HG03354 (cell line): ENCODE measurements at regions not wholly inside any gene's neighbourhood (a gene's known extent, or its start where the extent isn't known, plus 50 kb on each side); places are given as distances from the start of the nearest gene placed in this dataset.

Experiments
- ATAC-seq: cut with Tn5 transposase; IDR thresholded peaks from one replicate; pipeline ENCODE4 v1.9.1; 2021; ENCODE audit warnings: mild to moderate bottlenecking; ENCODE audit not compliant: unreplicated experiment, poor library complexity, severe bottlenecking

DNA sequence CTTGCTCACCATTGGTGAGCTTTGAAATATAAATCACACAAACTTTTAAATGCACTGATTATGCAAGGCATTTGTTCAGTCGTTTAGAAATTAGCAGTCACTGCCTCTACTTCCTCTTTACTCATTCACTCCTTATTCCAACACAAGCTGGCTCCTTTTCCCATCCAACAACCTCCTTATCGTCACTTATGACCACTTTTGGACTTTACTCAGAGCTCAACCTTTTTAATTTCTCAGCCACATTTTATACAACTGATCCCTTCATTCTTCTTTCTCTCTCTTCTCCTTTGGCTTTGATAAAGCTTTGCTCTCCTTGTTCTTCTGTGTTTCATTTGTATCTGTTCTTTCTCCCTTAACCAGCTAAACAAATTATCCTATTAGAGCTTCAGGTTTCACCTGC lies 126.4 kb upstream of the PLEKHA5 start:
- ATAC-seq: no peak

DNA sequence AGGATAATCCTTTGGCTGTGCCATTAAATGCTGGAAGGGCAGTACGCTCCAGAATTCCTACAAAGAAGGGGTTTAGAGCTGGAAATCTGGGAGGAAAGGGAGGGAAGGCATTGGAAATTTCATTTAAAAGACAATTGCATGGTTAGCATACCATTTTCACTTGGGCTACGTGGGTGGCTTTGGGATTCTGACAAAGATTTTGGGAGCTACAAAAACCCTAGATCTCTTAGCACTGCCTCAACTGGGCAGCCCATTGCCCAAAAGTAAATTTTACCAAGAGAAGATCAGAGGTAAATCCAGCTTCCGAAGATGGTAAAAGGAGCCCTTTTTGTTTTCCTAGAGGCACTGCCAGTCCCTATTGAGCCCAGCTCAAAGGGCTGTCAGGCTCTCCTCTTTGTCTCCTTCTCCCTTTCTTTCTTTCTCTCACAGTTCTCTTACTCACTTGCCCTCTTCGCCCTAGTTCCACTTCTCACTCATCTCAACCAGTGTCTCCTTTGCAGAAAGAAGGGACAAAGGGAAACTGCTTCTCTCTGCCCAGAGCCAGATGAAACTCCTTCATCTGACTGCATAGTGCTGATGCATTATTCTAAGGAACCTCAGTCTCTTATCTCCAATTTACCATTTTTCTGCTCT lies 125.4 kb upstream of the PLEKHA5 start:
- ATAC-seq: no peak

DNA sequence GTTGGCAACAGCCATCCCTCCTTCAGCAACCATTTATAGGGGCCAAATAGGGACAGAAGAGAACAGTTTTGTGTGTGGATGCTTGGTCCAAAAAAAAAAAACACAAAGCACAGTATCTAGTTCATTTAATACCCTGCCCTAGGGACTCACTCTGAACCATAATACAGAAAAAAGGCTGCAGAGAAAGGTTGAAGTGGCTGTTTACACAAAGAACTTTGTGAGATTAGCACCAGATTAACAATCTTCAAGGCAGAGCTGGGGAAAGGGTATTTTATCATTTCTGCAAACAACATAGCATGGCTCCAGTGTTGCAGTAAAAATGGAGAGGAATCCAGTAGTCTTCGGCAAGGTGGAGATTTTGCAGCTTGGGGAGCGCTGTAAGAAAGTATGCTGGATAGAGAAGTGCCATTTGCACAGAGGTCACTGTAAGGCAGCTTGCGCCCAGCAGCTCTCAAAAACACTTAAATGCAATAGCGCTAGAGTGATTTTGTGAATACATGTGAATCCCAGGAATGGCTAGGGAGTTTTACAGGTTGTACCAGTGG lies 124.2 kb upstream of the PLEKHA5 start:
- ATAC-seq: no peak

DNA sequence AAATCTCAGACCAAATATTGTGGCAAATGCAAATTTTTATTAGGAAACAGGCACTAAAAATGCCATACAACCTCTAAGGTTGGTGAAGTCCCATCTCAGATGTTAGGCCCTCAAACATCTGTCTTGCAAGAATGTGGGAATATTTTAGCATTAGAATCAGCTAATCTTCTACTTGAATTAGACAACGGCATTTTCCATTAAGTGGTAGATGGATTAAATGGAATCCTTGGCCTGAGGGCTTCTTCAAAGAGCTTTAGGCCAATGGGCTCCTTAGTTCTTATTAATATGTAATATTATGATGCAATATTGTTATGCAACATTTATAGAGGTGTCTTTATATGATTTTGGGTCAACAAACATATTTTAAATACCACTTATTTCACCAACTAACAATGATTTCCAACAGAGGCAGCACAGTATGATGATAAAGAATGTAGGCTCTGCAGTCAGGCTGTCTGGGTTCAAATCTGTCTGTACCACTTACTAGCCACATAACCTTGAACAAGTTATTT lies 122.9 kb upstream of the PLEKHA5 start:
- ATAC-seq: no peak

DNA sequence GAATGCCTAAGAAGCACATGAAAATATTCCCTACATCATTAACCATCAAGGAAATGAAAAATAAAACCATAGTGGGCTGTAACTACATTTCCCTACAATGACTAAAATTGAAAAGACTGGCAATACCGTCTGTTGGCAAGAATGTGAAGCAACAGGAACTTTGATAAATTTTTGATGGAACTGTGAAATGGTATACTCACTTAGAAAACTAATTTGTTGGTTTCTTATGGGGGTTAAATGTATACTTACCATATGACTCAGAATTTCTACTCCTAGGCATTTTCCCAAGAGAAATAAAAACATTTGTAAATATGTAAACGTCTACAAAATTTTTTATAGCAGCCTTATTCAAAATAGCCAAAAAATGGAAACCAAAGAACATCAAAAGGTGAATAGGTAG lies 121.4 kb upstream of the PLEKHA5 start:
- ATAC-seq: no peak

DNA sequence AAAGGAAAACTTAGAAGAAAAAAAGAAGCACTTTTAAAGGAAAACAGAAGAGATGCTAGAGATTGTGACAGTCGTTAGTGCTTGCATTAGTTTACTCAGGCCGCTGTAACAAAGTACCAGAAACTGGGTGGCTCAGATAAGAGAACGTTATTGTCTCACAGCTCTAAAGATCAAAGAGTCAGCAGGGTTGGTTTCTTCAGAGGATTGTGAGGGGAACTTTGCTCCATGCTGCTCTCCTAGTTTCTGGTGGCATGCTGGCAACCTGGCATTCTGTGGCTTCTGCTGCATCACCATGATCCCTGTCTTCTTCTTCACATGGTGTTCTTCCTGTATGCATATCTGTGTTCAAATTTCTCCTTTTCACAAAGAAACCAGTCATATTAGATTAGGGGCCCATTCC lies 119.4 kb upstream of the PLEKHA5 start:
- no peak for ATAC-seq

DNA sequence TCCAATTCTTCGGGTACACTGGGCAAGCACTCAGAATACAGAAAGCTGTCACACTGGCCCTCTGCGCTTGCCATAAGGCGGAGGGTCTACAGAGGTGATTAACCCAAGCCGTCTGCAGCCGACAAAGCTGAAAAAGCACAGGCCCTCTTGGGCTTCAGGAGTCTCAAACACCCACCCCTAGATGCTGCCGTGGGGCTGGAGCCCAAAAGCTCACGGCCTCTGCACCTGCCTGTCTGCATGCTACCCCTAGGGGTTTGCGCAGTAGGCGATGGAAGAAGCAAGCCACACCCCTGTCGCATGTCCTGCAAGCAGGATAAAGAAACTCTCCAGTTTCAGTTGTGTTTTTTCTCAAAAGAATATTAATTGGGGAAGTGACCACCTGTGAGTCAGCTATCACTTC lies 118.8 kb upstream of the PLEKHA5 start:
- no peak for ATAC-seq

DNA sequence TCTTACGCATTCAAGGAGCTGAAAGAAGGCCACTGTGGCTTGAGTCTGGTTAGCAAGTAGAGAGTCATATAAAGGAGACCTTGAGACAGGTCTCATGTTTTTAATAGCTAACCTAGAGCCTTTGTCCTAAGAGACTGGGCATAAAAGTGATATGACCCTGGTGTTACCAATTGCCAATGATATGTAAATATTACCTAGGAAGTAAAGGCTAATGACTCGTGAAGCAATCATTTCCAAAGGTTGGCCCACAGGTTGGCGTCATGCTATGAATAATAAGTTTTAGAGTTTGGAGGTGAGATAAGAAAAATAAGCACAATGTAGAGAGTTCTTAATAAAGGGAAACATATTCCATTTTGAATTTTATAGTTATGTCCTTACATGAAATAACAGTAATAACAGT lies 116.6 kb upstream of the PLEKHA5 start:
- ATAC-seq: no peak

DNA sequence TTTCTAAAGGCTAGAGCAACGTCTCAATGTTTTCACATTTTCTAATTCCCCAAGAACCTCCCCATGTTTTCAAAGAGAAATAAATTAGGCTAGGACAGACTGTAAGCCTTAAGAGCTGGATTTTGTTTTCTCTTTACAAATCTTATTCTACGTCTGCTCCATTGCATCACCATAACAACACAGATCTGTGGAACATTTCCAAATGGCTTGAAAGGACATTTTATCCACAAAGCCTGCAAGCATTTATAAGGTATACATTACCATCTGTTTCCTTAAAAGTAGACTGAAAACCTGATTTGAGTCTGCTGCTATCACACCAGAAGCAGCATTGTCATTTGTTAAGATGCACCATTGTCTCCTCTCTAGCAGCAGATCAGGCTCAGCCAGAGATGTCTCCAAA lies 115.3 kb upstream of the PLEKHA5 start:
- ATAC-seq: no peak

DNA sequence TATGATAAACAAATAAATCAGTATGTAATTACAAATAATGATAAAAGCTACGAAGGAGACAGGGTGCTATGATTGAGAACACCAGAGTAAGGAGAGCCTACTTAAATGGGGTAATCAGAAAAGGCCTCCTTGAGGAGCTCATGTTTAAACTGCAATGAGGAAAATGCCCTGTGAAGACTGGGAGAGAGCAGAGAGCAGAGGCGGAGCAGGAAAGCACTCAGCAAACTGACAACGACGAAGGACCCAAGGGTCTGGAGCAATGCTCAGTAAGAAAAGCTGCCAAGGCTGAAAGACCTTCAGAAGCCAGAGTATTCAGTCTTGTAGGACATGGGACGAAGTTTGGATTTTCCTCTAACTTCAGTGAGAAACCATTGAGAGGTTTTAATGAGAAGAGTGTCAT lies 114.2 kb upstream of the PLEKHA5 start:
- ATAC-seq: no peak

DNA sequence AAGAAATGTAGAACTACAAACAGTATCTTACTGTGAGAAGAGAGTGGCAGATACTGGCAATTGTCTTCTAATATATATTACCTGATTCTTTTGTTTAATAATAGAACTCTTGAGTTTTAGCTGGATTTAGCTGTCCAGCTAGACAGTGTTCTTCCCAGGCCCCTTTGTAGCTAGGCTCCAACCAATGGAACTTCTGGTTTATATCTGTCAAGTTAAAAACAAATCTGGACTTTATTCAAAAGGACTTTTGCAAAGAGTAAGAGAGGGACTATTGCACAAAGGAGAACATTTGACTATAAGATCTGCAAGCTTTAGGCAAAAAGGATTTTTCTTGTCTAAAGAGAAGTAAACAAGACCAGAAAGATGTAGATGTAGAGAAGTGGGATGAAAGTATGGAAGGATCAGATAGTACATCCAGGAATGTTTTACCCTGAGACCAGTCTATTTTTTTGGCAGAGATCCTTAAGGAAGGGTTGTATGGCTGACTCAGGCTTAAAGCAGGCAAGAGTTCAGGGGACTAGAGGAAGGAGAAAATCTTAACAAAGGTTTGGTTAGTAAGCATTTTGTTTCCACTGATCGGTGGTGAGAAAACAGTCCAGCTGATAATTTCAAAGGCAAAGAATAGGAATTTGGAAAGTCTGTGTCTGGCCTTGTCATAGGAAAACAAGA lies 111.1 kb upstream of the PLEKHA5 start:
- no peak for ATAC-seq

DNA sequence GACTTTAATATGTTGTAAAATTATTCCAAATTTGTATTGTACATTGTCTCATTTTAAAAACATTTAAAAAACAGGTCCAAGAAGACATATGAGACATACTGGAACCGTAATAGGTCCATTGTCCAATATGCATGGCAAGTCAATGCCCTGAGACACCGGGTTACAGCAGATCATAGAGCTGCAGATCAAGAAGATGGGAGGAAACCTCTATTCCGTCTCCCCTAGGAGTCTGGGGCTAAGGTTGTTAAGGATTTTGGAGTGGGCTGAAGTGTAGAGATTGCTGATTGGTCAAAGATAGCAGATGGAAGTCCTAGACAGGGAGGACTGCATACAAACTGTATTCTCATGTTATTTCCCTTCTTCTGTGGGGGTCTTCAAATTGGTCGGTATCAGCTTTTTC lies 108.3 kb upstream of the PLEKHA5 start:
- no peak for ATAC-seq

DNA sequence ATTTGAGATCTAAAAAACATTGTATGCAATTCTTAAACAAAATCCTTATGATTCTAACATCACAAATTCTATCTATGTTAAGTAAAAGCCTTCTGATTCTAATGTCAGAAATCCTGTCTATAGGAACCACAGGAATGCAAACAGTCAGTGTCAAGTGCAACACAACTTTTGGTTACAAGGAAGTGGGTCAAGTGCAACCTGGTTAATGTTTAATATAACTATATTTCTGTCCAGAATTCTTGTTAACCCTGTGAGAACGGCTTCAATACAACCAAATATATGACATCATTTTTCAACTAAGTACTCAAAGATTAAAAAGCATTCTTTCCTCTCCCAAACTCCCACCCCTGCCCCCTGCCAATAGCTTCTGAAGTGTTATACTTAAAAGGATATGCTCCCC lies 107.9 kb upstream of the PLEKHA5 start:
- ATAC-seq: no peak

DNA sequence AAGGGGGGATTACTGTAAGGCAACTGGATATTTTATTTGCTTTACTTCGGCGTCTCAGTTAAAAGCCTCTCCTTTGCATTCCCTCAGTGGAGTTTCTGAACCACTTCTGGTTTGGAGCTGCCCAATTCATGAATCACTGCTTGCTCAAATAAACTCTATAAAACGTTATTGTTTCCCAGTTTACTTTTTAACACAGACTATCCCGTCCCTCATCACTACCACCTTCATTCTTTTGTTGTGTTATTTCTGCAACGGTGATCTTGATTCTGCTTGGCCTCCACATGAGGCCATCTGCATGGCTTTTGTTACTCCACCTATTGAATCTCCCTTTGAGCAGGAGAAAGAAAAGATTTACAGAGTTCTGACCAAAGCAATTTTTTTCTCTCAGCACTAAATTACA lies 104.0 kb upstream of the PLEKHA5 start:
- ATAC-seq: no peak

DNA sequence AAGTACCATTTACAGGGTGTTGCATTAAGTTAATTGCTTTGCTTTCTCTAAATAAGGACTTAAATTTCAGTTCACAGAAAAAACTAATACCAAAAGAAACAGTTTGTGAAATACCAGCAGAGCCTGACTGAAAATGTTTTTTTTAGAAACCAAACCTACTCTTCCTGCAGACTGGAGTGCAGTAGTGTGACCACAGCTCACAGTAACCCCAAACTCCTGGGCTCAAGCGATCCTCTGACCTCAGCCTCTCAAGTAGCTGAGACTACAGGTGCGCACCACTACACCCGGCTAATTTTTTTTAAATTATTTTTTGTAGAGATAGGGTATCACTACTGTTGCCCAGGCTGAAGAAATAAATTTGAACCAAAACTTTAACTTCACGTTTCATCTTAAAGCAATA lies 103.5 kb upstream of the PLEKHA5 start:
- ATAC-seq: no peak

DNA sequence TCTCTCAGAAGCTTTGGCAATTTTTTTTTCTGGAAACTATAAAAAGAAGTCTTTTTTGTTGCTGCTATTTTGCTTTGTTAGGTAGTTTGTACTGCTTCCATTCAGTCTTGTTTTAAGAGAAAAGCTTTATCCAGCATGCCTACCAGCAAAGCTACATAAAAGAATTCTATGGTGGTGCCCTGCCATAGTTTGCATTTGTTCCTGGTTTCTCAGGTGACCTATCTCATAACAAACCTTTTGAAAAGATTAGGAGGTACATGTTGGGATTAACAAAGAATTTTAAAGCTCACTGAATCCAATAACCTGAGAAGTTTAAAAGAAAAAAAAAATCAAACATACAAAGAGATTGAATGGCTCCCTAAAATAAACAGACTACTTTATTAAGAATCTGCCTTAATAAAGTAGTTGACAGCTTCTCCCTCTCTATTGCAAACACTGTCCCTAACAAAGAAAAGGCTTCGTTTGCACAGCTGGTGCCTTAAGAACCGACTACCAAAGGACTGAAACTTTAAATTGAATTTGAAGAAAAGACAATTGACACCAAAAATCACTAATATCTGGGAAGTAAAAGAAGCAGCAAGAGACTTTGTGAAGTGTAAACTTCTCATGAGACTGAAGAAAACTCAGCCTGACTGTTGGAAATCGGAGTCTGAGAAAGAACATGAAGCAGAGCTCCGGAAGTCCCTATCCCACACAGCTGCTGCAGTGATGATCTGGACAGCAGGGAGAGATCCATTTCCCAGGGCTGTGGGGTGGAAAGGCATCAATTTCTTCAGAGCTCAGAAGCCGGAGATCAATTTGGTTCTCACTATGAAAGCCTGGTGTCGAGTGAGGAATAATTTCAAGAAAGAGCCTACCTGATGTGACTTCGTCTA lies 102.7 kb upstream of the PLEKHA5 start:
- no peak for ATAC-seq

DNA sequence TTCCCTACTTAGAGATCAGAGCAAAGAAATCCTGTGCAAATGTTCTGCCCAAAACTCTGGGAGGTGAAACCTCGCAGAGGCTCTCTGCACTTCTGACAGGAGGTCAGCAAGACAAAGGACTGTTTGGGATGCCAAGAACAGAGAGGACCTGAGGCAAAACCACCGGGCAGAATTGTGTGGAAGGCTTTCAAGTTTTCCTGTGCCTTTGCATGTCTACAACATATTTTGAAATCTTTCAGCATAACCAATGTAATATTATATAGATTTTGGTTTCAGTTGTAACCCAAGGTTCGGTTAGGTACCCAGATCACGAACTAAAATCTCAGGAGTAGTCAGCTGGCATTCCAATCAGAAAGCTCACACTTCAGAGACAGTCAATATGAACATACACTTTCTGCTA lies 99.4 kb upstream of the PLEKHA5 start:
- no peak for ATAC-seq

DNA sequence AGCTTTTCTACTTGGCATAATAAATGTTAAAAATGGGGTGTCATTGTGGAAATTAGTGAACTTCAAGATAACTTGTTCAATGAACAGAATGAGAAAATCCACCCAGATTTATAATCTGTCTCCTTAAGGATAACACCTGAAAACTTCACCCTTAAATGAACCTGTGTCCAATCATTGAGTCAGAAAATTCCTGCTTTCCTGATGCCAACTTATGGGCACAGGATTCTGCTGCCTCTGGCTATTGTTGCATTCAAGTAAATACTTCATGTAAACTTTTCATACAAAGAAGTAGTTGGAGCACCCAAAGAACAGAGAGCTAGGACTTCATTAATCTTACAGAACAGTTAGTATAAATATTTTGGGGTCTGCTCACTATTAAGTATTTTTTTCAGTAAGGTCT lies 98.9 kb upstream of the PLEKHA5 start:
- ATAC-seq: no peak

DNA sequence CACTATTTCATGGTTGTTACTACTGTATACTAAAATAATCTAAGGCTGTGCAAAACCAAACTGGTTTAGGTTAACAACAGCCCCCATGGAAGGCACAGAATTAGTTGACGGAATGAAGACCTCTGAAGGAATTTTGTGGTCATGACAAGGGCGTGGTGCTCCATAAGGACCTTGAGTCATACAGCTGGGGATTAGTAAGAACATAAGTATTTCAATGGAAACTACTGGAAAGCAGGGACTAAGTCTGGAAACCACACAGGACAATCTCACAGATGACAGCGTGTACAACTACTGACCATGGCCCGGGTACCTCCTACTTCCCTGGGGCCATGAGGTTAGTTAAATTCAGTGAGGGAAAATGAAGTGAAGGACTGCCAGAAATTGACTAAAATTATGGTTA lies 98.5 kb upstream of the PLEKHA5 start:
- no peak for ATAC-seq

DNA sequence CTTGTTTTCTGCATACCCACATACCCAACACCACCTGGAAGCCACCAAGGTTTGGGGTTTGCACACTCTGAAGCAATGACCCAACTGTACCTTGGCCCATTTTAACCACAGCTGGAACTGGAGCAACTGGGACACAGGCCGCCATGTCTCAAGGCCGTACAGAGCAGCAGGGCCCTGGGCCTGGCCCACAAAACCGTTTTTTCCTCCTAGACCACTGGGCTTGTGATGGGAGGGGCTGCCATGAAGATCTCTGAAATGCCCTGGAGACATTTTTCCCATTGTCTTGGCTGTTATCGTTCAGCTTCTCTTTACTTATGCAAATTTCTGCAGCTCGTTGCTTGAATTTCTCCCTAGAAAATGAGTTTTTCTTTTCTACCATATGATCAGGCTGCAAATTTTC lies 96.7 kb upstream of the PLEKHA5 start:
- ATAC-seq: no peak

DNA sequence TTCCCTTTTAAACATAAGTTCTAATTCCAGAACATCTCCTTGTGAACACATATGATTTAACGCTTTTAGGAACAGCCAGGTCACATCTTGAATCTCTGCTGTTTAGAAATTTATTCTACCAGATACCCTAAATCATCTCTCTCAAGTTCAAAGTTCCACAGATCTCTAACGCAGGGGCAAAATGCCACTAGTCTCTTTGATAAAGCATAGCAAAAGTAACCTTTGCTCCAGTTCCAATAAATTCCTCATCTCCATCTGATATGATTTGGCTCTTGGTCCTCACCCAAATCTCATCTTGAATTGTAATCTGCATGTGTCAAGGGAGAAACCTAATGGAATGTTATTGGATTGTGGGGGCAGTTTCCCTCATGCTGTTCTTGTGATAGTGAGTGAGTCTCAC lies 96.3 kb upstream of the PLEKHA5 start:
- ATAC-seq: no peak
